Fibroblast of pulmonary artery (primary cell): ENCODE measurements at regions not wholly inside any gene's neighbourhood (a gene's known extent, or its start where the extent isn't known, plus 50 kb on each side); places are given as distances from the start of the nearest gene placed in this dataset.

Experiments
- DNase-seq: peaks from one replicate; pipeline ENCODE4 v3.0.0-alpha.2; 2010; ENCODE audit warnings: low read depth
- H3K4me3 ChIP-seq: replicated peaks from 2 replicates; pipeline ENCODE4 v1.5.1; 2011; ENCODE audit warnings: low read depth, mild to moderate bottlenecking, control low read depth, low read length, moderate library complexity
- CTCF ChIP-seq: IDR thresholded peaks from 2 replicates; pipeline ENCODE4 v1.5.1; 2011; ENCODE audit warnings: mild to moderate bottlenecking, control low read depth, low read length, inconsistent platforms; ENCODE audit errors: missing control alignments

GRCh38 chr5:37999593-37999992, 159.8 kb upstream of the GDNF start:
- no peak for TF ChIP-seq CTCF
- no peak overlapping the region for H3K4me3 ChIP-seq
- DNase-seq: no peak

- DNase-seq: no peak
- H3K4me3 ChIP-seq: no peak overlapping the region
- no peak for TF ChIP-seq CTCF
These were observed 157.1 kb upstream of the GDNF start for GRCh38 chr5:37996918-37997317.

GRCh38 chr5:37994729-37995128, 154.9 kb upstream of the GDNF start:
- no peak for TF ChIP-seq CTCF

GRCh38 chr5:37991301-37992299, 151.8 kb upstream of the GDNF start:
- no peak overlapping the region for H3K4me3 ChIP-seq
- no peak for DNase-seq
- no peak for TF ChIP-seq CTCF

More at GRCh38 chr5:37994729-37995128, 154.9 kb upstream of the GDNF start:
- DNase-seq: no peak
- H3K4me3 ChIP-seq: no peak overlapping the region

- H3K4me3 ChIP-seq: no peak overlapping the region
- no peak for TF ChIP-seq CTCF
- DNase-seq: no peak
These were observed 150.0 kb upstream of the GDNF start for GRCh38 chr5:37989884-37990283.

- no peak for TF ChIP-seq CTCF
- H3K4me3 ChIP-seq: no peak overlapping the region
- no peak for DNase-seq
These were observed 148.7 kb upstream of the GDNF start for GRCh38 chr5:37988454-37989046.
